NCI-H748 treated with DMSO at 0.1 percent for 48 hours (cell line): ENCODE measurements at regions not wholly inside any gene's neighbourhood (a gene's known extent, or its start where the extent isn't known, plus 50 kb on each side); places are given as distances from the start of the nearest gene placed in this dataset.
"Not testable (repeated sequence)": the region's sequence is repeated elsewhere in the genome, so short reads cannot be mapped to it uniquely, and the experiment has no call there.

ENCODE experiments used
- DNase-seq: peaks from one replicate; lab custom pipeline; 2025; lab: John Stamatoyannopoulos, UW

- DNase-seq, result no peak
Measured at GRCh38 chr4:160675550-160675949, 1488.2 kb downstream of the FSTL5 start.

GRCh38 chr4:160685729-160686128 lies 1478.1 kb downstream of the FSTL5 start:
- DNase-seq, result no peak

- DNase-seq, result no peak
Measured at GRCh38 chr4:160701671-160702070, 1462.1 kb downstream of the FSTL5 start.

GRCh38 chr4:160709026-160709425 lies 1454.8 kb downstream of the FSTL5 start:
- DNase-seq, result no peak

GRCh38 chr4:160709546-160709945 lies 1454.3 kb downstream of the FSTL5 start:
- no peak for DNase-seq

GRCh38 chr4:160716551-160716950 lies 1447.2 kb downstream of the FSTL5 start:
- no peak for DNase-seq

GRCh38 chr4:160717848-160718247 lies 1446.0 kb downstream of the FSTL5 start:
- no peak for DNase-seq

- no peak for DNase-seq
Measured at GRCh38 chr4:160724063-160724462, 1439.7 kb downstream of the FSTL5 start.

- DNase-seq, result no peak
Measured at GRCh38 chr4:160745126-160745525, 1418.7 kb downstream of the FSTL5 start.

GRCh38 chr4:160746585-160746984 lies 1417.2 kb downstream of the FSTL5 start:
- DNase-seq, result not testable (repeated sequence)

- DNase-seq, result no peak
Measured at GRCh38 chr4:160772668-160773067, 1391.1 kb downstream of the FSTL5 start.

GRCh38 chr4:160795216-160795615 lies 1368.6 kb downstream of the FSTL5 start:
- no peak for DNase-seq

GRCh38 chr4:160808174-160808573 lies 1355.6 kb downstream of the FSTL5 start:
- DNase-seq, result no peak

- no peak for DNase-seq
Measured at GRCh38 chr4:160809576-160809975, 1354.2 kb downstream of the FSTL5 start.

GRCh38 chr4:160810424-160810823 lies 1353.4 kb downstream of the FSTL5 start:
- DNase-seq, result no peak

- DNase-seq, result no peak
Measured at GRCh38 chr4:160810941-160811340, 1352.9 kb downstream of the FSTL5 start.

GRCh38 chr4:160811956-160812355 lies 1351.8 kb downstream of the FSTL5 start:
- no peak for DNase-seq

GRCh38 chr4:160814726-160815125 lies 1349.1 kb downstream of the FSTL5 start:
- DNase-seq, result no peak

GRCh38 chr4:160818571-160818970 lies 1345.2 kb downstream of the FSTL5 start:
- no peak for DNase-seq

- no peak for DNase-seq
Measured at GRCh38 chr4:160819791-160820190, 1344.0 kb downstream of the FSTL5 start.

- no peak for DNase-seq
Measured at GRCh38 chr4:160824481-160824880, 1339.3 kb downstream of the FSTL5 start.

GRCh38 chr4:160825644-160826338 lies 1338.0 kb downstream of the FSTL5 start:
- DNase-seq, result no peak

GRCh38 chr4:160826339-160826679 lies 1337.5 kb downstream of the FSTL5 start:
- no peak for DNase-seq

- DNase-seq, result no peak
Measured at GRCh38 chr4:160831165-160831922, 1332.5 kb downstream of the FSTL5 start.
